Activated T-helper 1 cell treated with anti-CD3 and anti-CD28 coated beads, Interleukin-12 subunit alpha, Interleukin-12 subunit beta, Interleukin-2, Interleukin-4 antibody, amounts not matched to agents 30 ng/mL and 10 ng/mL and 1 ng/mL, durations not matched to agents 14 hours and 24 hours and 36 hours (primary cell): ENCODE measurements at regions not wholly inside any gene's neighbourhood (a gene's known extent, or its start where the extent isn't known, plus 50 kb on each side); places are given as distances from the start of the nearest gene placed in this dataset.
"Not testable (repeated sequence)": the region's sequence is repeated elsewhere in the genome, so short reads cannot be mapped to it uniquely, and the experiment has no call there.

Experiments used
- DNase-seq: peaks from one replicate; pipeline ENCODE4 v3.0.0; 2021; ENCODE audit warnings: low spot score
- H3K27ac Mint-ChIP-seq: one replicate; pipeline ENCODE4 v1.8.0; 2021; ENCODE audit warnings: mild to moderate bottlenecking, mixed read lengths
- H3K27me3 Mint-ChIP-seq: one replicate; pipeline ENCODE4 v1.8.0; 2022; ENCODE audit warnings: mild to moderate bottlenecking, moderate library complexity, mixed read lengths; ENCODE audit not compliant: insufficient read depth
- H3K36me3 Mint-ChIP-seq: one replicate; pipeline ENCODE4 v1.8.0; 2021; ENCODE audit warnings: low read depth, mixed read lengths
- H3K4me1 Mint-ChIP-seq: one replicate; pipeline ENCODE4 v1.8.0; 2021; ENCODE audit warnings: low read depth, mixed read lengths
- H3K4me3 Mint-ChIP-seq: one replicate; pipeline ENCODE4 v1.8.0; 2021; ENCODE audit warnings: mild to moderate bottlenecking, moderate library complexity, mixed read lengths
- H3K9me3 Mint-ChIP-seq: one replicate; pipeline ENCODE4 v1.8.0; 2021; ENCODE audit warnings: mixed read lengths
- intact Hi-C: fragments of 100-400 bp; cut with micrococcal nuclease; formaldehyde crosslinking; loops from one replicate; pipeline ENCODE4 v1.15.1; 2024

DNA sequence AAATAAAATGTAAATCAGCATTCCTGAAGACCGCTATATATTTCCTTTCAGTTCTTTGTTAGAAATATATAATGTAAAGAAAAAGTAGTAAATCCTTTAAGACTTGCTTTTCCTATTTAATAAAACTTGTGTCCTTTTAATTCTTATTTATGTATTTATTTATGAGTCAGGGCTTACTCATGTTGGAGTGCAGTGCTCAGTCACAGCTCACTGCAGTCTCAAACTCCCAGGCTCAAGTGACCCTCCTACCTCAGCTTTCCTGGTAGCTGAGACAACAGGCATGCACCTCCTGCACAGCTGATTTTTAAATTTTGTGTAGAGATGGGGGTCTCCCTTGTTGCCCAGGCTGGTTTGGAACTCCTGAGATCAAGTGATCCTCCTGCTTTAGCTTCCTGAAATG is 724.5 kb downstream of the ANKRD7 start:
- Mint-ChIP-seq H3K27ac (no peak overlapping the region), H3K36me3 (no peaks in the 10 kb centered on the region), H3K27me3 (no peaks in the 10 kb centered on the region), H3K9me3 (peaks cover 10% of the 10 kb centered on the region), H3K4me1 (no peaks in the 10 kb centered on the region), H3K4me3 (no peak overlapping the region)
- intact Hi-C loops, result no loop called here
- no peak for DNase-seq

DNA sequence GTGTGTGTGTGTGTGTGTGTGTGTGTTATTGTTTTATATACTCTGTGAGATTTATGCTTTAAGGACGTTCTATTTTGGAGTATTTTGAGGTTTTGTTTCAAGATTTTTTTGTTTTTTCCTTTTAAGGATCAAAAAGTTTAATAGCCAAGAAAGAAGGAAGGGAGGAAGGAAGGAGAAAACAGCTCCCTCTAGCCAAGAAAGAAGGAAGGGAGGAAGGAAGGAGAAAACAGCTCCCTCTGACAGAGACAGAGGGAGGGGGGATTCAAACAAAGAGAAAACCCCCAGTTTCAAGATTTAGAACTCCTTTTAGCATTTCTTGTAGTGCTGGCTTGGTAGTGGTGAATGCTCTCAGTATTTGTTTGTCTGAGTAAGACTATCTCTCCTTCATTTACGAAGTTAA is 731.8 kb downstream of the ANKRD7 start:
- H3K36me3 Mint-ChIP-seq, DNase-seq, H3K4me1 Mint-ChIP-seq, H3K4me3 Mint-ChIP-seq, H3K27ac Mint-ChIP-seq, H3K27me3 Mint-ChIP-seq, intact Hi-C loops: not testable (repeated sequence)
- H3K9me3 Mint-ChIP-seq, result peaks cover 10% of the 10 kb centered on the region

DNA sequence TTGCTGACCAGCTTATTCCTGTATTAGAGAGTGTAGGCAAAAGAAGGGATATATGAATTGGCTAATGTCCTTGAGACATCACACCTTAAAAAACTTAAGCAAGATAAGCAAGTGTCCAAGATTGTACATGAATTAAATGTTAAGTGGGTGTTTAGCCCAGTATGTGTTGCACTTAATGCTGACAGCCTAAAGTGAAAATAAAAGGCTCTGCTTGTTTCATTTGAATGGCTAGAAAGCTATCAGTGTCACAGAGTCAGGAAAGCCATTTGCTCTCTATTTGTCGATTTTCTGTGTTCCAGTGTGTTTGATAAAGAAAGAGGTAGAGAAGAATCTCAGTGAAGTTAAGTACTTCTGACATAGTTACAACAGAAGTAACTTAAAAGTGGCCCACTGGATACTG is 744.9 kb downstream of the ANKRD7 start:
- Mint-ChIP-seq H3K4me1 (no peaks in the 10 kb centered on the region), H3K36me3 (no peaks in the 10 kb centered on the region), H3K27me3 (no peaks in the 10 kb centered on the region), H3K27ac (no peak overlapping the region), H3K9me3 (no peaks in the 10 kb centered on the region), H3K4me3 (no peak overlapping the region)
- intact Hi-C loops, result no loop called here
- no peak for DNase-seq

DNA sequence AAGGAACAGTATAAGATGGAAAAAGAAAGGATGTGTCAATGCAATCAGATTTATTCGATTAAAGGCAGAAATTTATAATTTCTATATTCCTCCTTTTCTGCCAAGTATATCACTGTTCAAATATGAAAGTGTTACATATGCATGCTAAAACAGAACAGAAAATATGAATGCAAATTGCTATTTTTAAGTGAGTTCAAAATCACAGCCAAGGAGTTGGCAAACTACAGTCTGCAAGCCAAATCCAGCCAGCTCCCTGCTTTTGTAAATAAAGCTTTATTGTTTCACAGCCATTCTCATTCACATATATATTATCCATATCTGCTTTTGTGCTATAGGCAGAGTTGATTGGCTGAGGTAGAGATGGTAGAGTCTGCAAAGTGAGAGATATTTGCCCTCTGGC is 747.2 kb downstream of the ANKRD7 start:
- H3K36me3 Mint-ChIP-seq, result no peaks in the 10 kb centered on the region
- H3K9me3 Mint-ChIP-seq, result no peaks in the 10 kb centered on the region
- no peaks in the 10 kb centered on the region for H3K4me1 Mint-ChIP-seq
- no peak overlapping the region for H3K4me3 Mint-ChIP-seq
- no peak for DNase-seq
- no peaks in the 10 kb centered on the region for H3K27me3 Mint-ChIP-seq
- intact Hi-C loops, result no loop called here
- no peak overlapping the region for H3K27ac Mint-ChIP-seq

DNA sequence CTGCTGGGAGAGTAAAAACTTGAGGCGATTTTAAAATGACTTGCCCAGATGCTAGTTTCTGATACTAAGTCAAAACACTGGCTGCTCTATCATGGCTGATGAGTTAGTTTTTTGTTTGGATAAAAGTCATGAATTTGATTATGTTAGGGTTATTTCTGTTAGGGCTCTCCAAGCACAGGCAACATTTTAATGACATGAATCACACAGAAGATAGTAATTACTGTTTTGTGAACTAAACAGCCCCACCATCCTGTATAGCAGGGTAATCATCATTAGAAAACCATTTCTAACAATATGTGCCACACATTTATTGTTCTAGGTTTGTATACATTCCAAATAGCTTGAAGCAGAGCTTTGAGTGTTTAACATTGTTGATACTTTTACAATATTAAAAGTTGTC is 750.3 kb downstream of the ANKRD7 start:
- Mint-ChIP-seq H3K27ac (no peak overlapping the region), H3K36me3 (no peaks in the 10 kb centered on the region), H3K27me3 (no peaks in the 10 kb centered on the region), H3K4me1 (no peaks in the 10 kb centered on the region), H3K9me3 (no peaks in the 10 kb centered on the region), H3K4me3 (no peak overlapping the region)
- intact Hi-C loops, result no loop called here
- no peak for DNase-seq

DNA sequence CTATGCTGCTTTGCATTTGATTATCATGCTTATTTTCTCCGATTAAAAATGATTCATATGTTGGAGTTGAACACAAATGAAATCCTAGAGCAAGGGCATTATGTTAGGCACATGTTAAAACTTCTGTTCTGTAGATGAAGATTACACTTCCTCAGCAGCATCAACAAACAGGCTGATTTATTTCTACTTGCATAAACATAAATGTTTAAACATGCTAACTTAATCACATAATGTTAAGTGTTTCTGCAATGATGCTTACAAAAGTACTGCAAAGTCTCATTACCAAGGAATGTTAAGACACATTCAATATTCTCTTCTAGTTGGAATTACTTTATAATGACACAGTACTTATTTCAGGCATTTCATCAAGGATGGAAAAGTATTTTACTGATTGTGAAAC is 770.8 kb downstream of the ANKRD7 start:
- no peaks in the 10 kb centered on the region for H3K27me3 Mint-ChIP-seq
- intact Hi-C loops, result no loop called here
- no peak overlapping the region for H3K4me3 Mint-ChIP-seq
- DNase-seq, result no peak
- H3K27ac Mint-ChIP-seq, result no peak overlapping the region
- no peaks in the 10 kb centered on the region for H3K9me3 Mint-ChIP-seq
- no peaks in the 10 kb centered on the region for H3K4me1 Mint-ChIP-seq
- H3K36me3 Mint-ChIP-seq, result no peaks in the 10 kb centered on the region

DNA sequence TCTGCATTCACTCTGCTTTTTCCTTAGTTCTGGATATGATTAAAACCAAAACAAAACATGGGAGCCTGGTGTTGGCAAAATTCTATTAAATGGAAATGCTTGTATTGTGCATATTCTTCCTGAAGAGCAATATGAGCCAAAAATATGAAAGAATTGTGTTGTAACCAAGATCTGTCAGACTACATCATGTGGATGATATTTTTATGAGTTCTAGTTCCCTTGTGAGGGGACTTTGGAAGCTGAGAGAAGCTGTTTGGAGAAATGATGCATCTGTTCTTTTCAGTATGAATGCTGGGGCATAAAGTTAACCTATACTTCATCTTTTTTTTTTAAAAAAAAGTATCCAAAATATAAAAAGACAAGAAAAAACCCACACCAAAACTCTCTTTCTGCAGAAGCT is 782.7 kb downstream of the ANKRD7 start:
- Mint-ChIP-seq H3K27me3 (no peaks in the 10 kb centered on the region), H3K4me1 (no peaks in the 10 kb centered on the region), H3K4me3 (no peak overlapping the region), H3K36me3 (no peaks in the 10 kb centered on the region), H3K27ac (no peak overlapping the region), H3K9me3 (peaks cover 4% of the 10 kb centered on the region)
- no peak for DNase-seq
- intact Hi-C loops, result no loop called here

DNA sequence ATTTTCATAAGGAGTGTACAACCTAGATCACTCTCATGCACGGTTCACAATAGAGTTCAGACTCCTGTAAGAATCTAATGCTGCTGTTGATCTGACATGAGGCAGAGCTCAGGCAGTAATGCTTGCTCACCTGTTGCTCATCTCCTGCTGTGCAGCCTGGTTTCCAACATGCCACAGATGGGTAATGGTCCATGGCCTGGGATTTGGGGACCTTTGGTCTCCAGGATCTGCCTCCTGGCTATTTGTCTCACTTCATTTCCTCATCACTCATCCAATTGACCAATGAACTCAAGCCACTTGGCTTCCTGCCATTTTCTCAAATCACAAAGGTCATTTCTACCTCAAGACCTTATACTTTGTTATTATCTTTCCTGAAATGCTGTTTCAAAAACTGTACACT is 786.1 kb downstream of the ANKRD7 start:
- H3K4me1 Mint-ChIP-seq, result no peaks in the 10 kb centered on the region
- H3K27ac Mint-ChIP-seq, result no peak overlapping the region
- DNase-seq, result no peak
- H3K36me3 Mint-ChIP-seq, result no peaks in the 10 kb centered on the region
- peaks cover 4% of the 10 kb centered on the region for H3K9me3 Mint-ChIP-seq
- intact Hi-C loops, result no loop called here
- no peaks in the 10 kb centered on the region for H3K27me3 Mint-ChIP-seq
- no peak overlapping the region for H3K4me3 Mint-ChIP-seq

DNA sequence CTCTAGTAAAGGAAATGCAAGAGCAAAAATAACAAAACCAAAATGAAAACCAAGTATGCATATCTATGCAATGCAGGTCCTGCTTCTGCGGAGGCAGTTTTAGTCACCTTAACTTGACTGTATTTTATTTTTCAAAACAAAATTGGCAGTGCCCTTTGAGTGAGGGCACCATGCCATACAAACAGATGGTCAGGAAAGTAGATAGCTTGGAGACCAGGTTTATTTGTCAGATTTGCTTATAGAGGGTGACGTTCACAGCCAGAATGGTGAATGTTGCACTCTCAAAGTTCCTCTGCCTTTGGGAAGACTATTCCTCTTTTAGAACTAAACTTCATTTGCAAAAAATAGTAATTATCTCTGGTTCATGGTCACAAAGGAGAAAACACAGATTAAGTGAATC is 801.9 kb downstream of the ANKRD7 start:
- Mint-ChIP-seq H3K4me1 (no peaks in the 10 kb centered on the region), H3K9me3 (no peaks in the 10 kb centered on the region), H3K27me3 (no peaks in the 10 kb centered on the region), H3K36me3 (no peaks in the 10 kb centered on the region), H3K27ac (no peak overlapping the region), H3K4me3 (no peak overlapping the region)
- DNase-seq, result no peak
- intact Hi-C loops, result no loop called here

DNA sequence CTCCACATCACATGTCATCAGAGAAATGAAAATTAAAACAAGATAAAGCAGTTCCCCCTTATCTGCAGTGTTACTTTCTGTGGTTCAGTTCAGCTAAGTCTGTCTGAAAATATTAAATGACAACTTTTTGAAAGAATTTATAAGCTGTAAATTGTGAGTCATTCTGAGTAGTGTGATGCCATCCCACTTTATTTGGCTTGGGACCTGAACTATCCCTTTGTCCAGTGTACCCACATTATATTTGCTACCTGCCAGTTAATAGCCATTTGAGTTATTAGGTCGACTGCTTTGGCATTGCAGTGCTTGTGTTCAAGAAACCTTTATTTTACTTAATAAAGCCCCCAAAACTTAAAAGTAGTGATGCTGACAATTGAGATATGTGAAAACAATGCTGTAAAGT is 804.2 kb downstream of the ANKRD7 start:
- no peaks in the 10 kb centered on the region for H3K27me3 Mint-ChIP-seq
- H3K4me1 Mint-ChIP-seq, result no peaks in the 10 kb centered on the region
- no peaks in the 10 kb centered on the region for H3K36me3 Mint-ChIP-seq
- peaks cover 8% of the 10 kb centered on the region for H3K9me3 Mint-ChIP-seq
- H3K27ac Mint-ChIP-seq, result no peak overlapping the region
- intact Hi-C loops, result no loop called here
- DNase-seq, result no peak
- H3K4me3 Mint-ChIP-seq, result no peak overlapping the region

DNA sequence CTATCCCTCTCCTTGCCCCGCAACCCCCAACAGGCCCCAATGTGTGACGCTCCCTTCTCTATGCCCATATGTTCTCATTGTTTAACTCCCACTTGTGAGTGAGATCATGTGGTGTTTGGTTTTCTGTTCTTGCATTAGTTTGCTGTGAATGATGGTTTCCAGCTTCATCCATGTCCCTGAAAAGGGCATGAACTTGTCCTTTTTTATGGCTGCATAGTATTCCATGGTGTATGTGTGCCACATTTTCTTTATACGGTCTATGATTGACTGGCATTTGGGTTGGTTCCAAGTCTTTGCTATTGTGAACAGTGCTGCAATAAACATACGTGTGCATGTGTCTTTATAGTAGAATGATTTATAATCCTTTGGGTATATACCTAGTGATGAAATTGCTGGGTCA is 807.6 kb downstream of the ANKRD7 start:
- H3K4me3 Mint-ChIP-seq, H3K4me1 Mint-ChIP-seq, H3K27me3 Mint-ChIP-seq, DNase-seq, H3K36me3 Mint-ChIP-seq, intact Hi-C loops, H3K27ac Mint-ChIP-seq: not testable (repeated sequence)
- peaks cover 18% of the 10 kb centered on the region for H3K9me3 Mint-ChIP-seq

DNA sequence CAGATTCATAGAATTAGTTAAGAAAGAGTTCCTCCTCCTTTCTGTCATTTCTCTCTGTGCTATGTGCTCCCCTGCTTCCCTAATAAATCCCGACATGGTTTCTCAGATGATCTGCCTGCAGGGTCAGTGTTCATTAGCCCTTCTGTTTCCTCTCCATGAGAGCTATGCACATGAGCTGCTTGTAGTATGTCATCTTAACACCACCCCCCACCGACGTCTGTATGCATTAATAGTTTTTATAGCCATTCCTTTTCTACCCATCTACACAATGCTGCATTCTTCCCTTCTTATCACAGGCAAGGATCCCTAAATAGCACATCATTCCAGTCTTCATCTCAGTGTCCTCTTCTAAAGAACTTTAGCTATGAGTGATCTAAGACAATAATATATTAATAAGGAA is 809.1 kb downstream of the ANKRD7 start:
- intact Hi-C loops, result no loop called here
- H3K9me3 Mint-ChIP-seq, result peaks cover 18% of the 10 kb centered on the region
- DNase-seq, result no peak
- H3K4me1 Mint-ChIP-seq, result no peaks in the 10 kb centered on the region
- no peaks in the 10 kb centered on the region for H3K27me3 Mint-ChIP-seq
- H3K27ac Mint-ChIP-seq, result no peak overlapping the region
- no peak overlapping the region for H3K4me3 Mint-ChIP-seq
- no peaks in the 10 kb centered on the region for H3K36me3 Mint-ChIP-seq

DNA sequence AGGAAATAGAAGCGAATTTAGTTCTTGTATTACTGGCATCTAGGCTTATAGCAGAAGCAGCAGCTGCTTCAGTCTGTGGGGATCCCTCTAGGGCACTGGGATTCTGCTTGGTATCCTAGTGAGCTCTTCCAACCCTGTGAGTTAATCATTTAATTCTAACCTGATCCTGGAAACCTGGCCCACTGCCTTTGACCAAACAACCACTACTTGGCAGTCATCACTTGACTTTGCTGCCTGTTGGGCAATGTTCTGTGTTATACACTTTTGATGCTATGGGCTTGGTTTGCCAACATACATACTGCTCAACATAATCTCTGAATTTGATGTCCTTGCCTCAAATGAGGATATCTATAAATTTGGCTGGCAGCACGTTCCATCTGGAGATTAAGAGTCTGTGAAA is 813.4 kb downstream of the ANKRD7 start:
- no peak overlapping the region for H3K27ac Mint-ChIP-seq
- DNase-seq, result no peak
- no peaks in the 10 kb centered on the region for H3K27me3 Mint-ChIP-seq
- intact Hi-C loops, result no loop called here
- H3K36me3 Mint-ChIP-seq, result no peaks in the 10 kb centered on the region
- H3K4me3 Mint-ChIP-seq, result no peak overlapping the region
- no peaks in the 10 kb centered on the region for H3K4me1 Mint-ChIP-seq
- H3K9me3 Mint-ChIP-seq, result peaks cover 19% of the 10 kb centered on the region

DNA sequence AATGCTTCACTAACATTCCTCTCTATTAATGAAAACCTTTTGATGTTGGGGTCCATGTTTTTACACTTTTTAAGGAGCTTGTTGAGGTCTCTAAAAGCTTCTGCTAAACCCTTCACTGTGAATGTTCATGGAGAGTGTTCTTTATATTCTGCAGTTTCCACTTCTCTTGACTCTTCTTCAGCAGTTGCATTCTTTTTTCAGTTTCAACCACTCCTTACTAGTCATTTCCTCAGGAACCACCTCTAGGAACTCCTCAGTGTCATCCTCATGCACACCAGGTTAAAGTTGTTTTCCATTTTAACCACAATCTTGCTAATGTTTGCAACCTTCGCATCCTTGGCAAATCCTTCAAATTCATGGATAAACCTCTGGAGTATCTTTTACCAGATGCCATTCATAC is 821.6 kb downstream of the ANKRD7 start:
- intact Hi-C loops, result no loop called here
- H3K27ac Mint-ChIP-seq, result no peak overlapping the region
- H3K4me3 Mint-ChIP-seq, result no peak overlapping the region
- peaks cover 5% of the 10 kb centered on the region for H3K9me3 Mint-ChIP-seq
- no peaks in the 10 kb centered on the region for H3K4me1 Mint-ChIP-seq
- no peak for DNase-seq
- no peaks in the 10 kb centered on the region for H3K36me3 Mint-ChIP-seq
- no peaks in the 10 kb centered on the region for H3K27me3 Mint-ChIP-seq
